Lung microvascular endothelial cell (primary cell): ENCODE measurements at regions not wholly inside any gene's neighbourhood (a gene's known extent, or its start where the extent isn't known, plus 50 kb on each side); places are given as distances from the start of the nearest gene placed in this dataset.

Experiments used
- DNase-seq, 2 donors: peaks; one replicate each; pipeline versions ENCODE4 v3.0.0 to v3.0.0-alpha.2; 2010; ENCODE audit warnings: low read depth in 2 of 2

DNA sequence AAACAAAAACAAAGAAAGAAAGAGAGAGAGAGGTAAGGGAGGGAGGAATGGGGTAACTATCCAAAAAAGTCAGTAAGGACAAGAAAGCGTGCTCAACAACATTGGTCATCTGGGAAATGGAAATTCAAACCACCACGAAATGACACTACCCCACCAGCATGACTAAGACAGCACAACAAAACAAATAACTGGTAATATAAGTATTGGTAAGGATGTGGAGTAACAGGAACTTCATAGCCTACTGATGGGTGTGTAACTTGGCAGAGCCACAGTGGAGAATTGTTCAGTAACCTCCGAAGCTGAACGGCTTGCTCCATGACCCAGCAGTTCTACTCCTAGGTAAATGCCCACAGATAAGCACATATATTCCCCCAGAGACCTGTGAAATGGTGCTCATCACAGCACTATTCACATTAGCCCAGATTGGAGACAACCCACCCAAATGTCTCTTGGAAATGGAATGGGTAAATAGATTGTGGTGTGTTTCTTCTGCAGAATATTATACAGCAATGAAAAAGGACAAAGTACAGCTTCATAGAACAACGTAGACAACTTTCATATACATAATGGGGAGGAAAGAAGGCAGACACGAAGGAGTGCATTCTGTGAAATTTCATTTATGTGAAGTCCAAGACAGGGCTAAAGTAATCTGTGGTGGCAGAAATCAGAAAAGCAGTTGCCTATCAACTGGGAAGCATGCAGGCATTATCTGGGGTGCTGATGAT is 95.5 kb upstream of the ATP6AP2 start:
- no peak for DNase-seq

GRCh38 chrX:40484408-40485091 is 96.2 kb upstream of the ATP6AP2 start:
- DNase-seq: no peak

- DNase-seq: no peak
Measured at GRCh38 chrX:40483502-40483901, 97.3 kb upstream of the ATP6AP2 start.

- DNase-seq: no peak
Measured at GRCh38 chrX:40479777-40480318, 100.9 kb upstream of the ATP6AP2 start.

DNA sequence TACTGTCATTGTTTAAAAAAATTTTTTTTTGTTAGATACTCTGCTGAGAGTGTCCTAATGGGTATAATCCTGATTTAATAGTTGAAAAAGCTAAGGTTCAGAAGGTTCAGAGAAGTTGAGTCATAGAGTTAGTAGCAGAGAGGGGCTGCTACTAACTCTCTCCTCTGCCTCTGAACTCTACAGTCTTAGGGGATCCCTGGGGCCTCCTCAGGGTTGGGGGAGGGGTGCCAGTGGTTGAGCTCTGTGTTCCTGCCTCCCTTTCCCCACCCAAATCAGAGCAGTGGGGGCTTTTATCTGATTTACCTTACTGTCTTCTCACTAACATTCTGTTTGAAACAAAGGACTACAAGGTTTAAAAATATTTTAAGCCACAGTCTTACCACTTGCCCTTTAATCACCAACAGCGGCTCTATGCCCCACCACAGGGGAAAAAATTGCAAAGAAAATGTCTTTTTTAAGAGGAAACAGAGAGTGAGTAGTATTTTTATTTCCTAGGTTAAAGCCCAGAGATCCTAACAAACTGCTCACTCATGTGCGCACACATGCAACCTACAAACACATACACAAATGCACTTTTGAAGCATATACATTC is 102.2 kb upstream of the ATP6AP2 start:
- no peak for DNase-seq

DNA sequence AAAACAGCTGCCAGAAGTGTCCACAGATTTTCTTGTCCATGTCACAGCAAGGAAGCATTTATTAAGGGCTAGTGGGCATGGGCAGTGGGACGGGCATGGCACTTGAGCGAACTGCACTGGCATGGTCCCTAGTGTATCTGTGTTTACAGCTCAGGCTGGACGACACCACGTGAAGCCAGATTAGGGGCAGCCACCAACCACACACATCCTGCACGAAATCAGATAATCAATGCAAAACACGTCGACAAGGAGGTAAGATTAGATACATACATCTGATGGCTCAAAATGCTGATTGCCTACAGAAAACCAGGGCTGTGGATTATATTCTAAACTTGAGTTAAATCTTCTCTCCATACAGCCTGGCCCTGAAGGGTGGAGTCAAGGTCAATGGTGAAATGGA is 103.8 kb upstream of the ATP6AP2 start:
- no peak for DNase-seq

GRCh38 chrX:40474645-40475044 is 106.1 kb upstream of the ATP6AP2 start:
- no peak for DNase-seq

DNA sequence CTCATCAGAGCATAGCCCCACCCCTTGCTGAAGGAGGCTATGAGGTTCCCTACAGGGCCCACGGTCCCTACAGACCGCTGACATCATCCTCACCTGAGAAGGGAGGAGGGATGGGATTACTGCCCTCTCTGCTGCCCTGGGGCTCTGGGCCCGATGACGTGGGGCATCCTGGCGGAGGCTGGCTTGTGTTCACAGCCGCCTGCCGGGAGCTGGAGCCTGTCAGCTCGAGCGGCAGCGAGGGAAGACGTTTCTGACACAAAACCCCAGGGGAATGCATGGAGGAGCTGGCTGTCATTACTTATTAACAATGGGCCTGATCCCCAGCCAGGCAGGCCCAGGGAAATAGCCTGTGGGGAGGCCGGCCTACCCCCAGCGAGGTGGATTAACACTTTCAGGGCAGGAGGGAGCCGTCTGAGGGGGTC is 106.6 kb upstream of the ATP6AP2 start:
- no peak for DNase-seq

DNA sequence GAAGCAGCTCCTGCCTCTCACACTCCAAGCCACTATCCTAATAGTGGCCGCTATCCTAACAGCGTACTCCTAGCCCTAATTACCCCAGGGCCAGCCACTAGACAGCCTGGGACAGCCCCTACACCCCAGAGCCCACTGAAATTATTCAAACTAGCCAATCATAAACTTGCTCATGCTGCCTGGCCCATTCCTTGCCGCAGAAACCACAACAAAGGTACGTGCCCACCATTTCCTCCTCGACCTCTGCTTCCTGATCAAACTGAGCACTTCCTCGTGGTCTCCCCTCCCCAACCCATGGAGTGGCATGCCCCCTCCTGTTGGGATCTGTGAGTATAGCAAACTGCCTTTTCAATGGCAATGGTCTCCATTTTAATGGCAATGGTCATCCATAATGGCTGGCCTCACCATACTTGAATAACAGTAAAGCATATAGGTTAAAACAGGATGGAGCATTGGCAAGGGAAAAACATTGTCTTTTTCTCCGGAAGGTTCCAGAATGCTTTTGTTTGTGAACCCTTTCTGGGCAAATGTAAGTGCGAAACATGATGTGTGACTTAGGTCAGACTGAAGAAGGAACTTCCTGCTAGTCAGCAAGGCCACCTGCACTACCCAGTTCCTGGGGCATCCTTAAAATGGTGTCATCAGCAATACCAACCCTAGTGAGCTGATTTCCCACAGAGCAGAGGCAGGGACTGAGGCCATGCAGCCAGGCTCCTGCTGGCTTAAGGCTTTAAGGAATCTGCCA is 107.1 kb upstream of the ATP6AP2 start:
- DNase-seq: no peak

DNA sequence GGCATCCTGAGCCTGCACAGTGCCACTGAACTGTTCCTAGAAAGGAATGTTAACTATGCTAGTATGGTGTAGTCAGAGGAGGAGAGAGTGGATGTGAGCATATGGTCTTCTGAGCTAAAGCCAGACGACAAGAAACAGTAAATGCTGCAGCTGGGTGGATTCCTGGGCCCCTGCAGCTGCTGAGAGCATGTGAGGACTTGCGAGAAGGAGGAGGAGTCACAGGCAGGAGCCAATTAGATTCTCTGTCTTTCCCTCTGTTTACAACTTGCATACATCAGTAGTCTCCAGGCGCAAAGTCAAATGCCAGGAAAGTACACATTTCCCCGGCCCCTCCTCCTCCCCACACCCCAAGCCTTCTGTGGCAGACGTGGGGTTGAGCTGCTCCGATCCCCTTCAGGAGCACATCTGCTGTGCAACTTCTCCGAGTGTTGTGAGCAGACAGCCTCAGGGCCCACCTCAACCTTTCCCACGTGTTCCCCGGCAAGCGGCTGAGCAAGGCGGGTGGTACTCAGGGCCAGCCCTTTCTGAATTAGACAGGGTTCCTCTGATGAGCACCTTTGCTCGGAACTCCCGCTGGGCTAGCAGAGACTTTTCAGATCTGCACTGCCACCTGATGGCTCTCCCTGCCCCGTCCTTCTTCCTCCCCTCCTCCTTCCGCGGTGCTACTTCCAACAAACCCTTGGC is 108.7 kb upstream of the ATP6AP2 start:
- peak in 1 of 2 donors; percentile 27 for DNase-seq

GRCh38 chrX:40470830-40471429 is 109.8 kb upstream of the ATP6AP2 start:
- no peak for DNase-seq

DNA sequence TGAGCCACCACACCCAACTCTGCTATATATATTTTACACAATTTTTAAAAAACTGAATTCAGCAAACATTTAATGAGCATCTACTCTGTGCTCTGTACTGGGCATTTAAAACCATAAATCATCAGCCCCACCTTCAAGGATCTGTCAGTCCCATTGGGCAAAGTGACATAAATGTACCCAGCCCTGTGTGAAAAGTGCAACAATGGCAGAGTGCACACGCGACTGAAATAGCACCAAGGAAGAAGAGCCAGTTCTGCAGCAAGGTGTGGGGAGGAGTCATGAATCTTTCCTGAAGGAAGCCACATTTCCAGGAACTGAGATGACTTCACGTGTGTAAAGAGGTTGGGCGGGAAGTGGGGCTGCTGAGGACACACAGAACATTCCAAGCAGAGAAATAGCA is 111.5 kb upstream of the ATP6AP2 start:
- no peak for DNase-seq

DNA sequence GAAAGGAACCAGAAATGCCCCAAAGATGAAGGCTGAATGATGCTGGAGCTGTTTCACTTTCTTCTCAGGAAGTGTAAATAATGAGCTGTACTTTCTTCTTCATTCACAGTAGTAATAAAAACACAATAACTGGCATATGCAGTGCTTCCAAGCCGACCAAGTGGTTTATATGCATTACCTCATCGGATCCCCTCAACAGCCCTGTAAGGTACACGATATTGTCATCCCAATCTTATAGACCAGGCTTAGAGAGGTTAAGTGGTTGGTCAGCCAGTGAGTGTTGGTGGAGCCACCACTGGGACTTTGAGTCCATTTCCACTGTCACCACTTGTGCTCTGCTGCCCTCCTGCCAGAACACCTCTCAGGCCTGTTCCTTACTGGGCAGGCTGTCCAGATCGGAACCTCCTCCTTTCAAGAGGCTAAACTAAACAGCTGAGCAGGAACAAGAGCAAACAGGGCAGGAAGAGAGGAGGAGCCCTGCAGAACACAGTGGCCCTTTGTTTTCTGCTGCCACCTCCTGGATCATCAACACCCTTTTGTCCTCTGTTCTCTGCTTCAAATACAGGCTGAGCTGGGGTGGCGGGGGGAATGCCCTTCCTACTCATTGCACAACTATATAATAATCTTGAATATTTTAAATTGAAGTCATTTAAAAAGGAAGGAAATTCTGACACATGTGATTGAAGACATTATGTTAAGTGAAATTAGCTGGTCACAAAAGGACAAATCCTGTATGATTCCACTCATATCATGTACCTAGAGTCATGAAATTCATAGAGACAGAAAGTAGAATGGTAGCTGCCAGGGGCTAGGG is 112.5 kb upstream of the ATP6AP2 start:
- DNase-seq: peak; percentile 47 to 53

DNA sequence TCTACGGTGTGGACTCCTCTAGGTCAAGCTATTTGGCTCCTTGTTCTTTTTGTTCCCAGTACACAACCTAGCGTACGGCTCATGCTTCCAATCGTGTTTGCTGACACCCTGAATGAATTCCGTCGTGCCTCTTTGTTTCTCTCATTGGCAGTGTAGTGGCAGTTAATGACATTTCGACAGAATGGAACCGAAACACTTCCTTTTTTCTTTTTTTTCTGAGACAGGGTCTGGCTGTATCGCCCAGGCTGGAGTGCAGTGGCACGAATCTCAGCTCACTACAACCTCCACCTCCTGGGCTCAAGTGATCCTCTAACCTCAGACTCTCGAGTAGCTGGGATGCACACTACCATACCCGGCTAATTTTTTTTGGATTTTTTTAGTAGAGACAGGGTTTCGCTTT is 113.3 kb upstream of the ATP6AP2 start:
- DNase-seq: no peak

- DNase-seq: no peak
Measured at GRCh38 chrX:40465735-40466551, 114.8 kb upstream of the ATP6AP2 start.

DNA sequence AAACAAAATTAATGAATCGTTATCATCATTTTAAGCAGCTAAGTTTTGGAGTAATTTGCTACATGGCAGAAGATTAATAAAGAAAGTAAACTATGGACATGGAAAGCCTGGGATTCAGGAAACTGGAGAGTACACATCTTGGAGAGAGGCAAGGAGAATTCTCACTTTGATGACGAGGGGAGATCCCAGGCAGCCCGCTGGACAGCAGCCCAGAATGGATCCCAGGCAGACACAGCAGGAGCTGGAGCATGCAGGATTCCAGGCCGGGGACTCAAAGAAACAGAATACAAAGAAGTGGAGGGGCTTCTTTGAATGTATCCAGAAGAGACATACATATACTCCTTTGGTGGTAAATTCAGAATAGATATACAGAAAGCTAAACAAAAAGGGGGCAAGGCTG is 118.0 kb upstream of the ATP6AP2 start:
- DNase-seq: no peak

DNA sequence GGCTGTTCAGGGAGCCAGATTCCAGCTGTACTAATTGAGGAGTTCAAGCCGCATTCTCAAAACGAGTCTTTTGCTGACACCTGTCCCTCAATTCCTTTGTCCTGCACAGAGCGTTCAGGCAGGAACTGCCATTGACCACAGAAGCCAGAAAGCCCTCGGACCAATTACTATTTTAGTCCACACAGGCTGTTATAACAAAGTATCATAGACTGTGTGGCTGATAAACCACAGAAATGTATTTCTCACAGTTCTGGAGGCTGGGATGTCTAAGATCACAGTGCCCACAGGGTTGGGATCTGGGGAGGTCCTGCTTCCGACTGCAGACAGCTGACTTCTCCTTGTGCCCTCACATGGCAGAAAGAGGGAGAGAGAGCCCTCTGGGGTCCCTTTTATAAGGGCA is 119.8 kb upstream of the ATP6AP2 start:
- DNase-seq: no peak

DNA sequence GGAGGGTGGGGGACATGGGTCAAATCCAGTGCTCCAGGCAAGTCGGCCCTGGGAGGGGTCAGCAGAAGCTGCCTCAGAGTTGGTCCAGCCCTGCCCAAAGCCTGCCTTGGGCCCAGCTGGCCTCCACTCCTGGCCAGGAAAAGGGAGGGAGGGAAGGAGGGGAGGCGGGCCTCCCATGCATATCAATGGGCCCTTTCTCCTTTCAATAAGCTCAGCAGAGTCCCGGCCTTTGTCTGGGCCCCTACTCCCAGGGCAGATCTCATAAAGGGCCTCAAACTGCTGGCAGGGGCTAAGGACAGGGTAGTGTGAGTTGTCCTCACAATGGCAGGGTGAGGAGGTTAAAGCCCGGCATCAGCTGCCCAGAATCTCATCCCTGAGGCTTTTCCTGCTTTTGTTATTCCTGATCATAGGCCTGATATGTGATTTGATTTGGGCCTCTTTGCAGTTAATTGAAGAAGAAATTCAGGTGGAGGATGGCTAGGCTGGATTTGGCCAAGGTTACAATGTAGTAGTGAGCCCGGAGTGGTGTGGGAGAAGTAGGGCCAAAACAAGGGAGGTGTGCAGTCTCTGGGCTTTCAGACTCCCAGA is 121.1 kb upstream of the ATP6AP2 start:
- peak in 1 of 2 donors; percentile 40 for DNase-seq

GRCh38 chrX:40457406-40457805 is 123.4 kb upstream of the ATP6AP2 start:
- DNase-seq: no peak
